H1 (cell line): ENCODE measurements at regions not wholly inside any gene's neighbourhood (a gene's known extent, or its start where the extent isn't known, plus 50 kb on each side); places are given as distances from the start of the nearest gene placed in this dataset.

Experiments
- BRCA1 ChIP-seq: IDR thresholded peaks from 2 replicates; pipeline ENCODE4 v1.6.1; 2012; ENCODE audit warnings: low read depth, low read length, improper control_type of control experiment
- CHD1 ChIP-seq: IDR thresholded peaks from 2 replicates; pipeline ENCODE4 v1.6.1; 2012; ENCODE audit warnings: low read depth, low read length, improper control_type of control experiment
- CREB1 ChIP-seq: IDR thresholded peaks from 2 replicates; pipeline ENCODE4 v1.6.1; 2012; ENCODE audit warnings: inconsistent platforms
- RAD21 ChIP-seq, 2 experiments: IDR thresholded peaks in 1 of 2; conservative IDR thresholded peaks in 1 of 2; 2 replicates each; pipeline ENCODE4 v1.6.1; 2011; ENCODE audit warnings: low read depth in 2 of 2, low read length in 2 of 2, improper control_type of control experiment in 1 of 2, inconsistent platforms in 1 of 2, mild to moderate bottlenecking in 1 of 2, moderate library complexity in 1 of 2
- SP2 ChIP-seq: IDR thresholded peaks from 2 replicates; pipeline ENCODE4 v1.6.1; 2012; ENCODE audit warnings: mild to moderate bottlenecking, low read length, inconsistent platforms
- TEAD4 ChIP-seq: IDR thresholded peaks from 2 replicates; pipeline ENCODE4 v1.6.1; 2012; ENCODE audit warnings: low read depth, low read length, inconsistent platforms, mixed read lengths

- TF ChIP-seq SP2: no peak
- TF ChIP-seq CREB1: no peak
- TF ChIP-seq BRCA1: no peak
- TF ChIP-seq RAD21 (IDR thresholded peaks at IDR 0.05 in 1 of 2, conservative IDR thresholded peaks at IDR 0.05 in 1 of 2; ENCODE audit: low read depth in 2 of 2, low read length in 2 of 2): no peak
- no peak for TF ChIP-seq CHD1
- TF ChIP-seq TEAD4: no peak
These were observed 128.0 kb downstream of the OMA1 start (continued) for GRCh38 chr1:58418283-58419228.
